ENCODE measurements at regions not wholly inside any gene's neighbourhood (a gene's known extent, or its start where the extent isn't known, plus 50 kb on each side); places are given as distances from the start of the nearest gene placed in this dataset.

DNA sequence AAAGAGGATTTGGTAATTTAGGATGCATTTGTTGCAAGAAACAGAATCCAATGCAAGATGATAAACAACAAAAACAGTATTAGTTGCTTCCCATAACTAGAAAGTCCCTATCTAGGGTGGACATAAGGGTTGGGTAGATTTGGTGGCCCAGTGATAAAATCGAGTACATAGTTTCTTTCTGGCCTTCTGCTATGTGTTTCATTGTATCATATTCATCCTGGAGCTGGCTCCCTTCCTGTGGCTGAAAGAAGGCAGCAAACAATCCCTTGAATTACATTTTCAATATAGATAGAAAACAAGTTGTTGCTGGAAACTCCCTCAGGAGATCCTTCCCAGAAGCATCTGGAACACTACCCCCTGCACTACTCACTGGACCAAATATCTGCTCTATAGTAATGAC, 135.1 kb downstream of the ID4 start:
- in situ Hi-C loops (cut with HindIII; ENCODE audit: low sequenced_read_pairs) = no loop called here
- no peak for DNase-seq (ENCODE audit: low read depth)
- no peak overlapping the region for H3K4me3 ChIP-seq (ENCODE audit: low read depth, low read length)
- TF ChIP-seq, protein P1, sequence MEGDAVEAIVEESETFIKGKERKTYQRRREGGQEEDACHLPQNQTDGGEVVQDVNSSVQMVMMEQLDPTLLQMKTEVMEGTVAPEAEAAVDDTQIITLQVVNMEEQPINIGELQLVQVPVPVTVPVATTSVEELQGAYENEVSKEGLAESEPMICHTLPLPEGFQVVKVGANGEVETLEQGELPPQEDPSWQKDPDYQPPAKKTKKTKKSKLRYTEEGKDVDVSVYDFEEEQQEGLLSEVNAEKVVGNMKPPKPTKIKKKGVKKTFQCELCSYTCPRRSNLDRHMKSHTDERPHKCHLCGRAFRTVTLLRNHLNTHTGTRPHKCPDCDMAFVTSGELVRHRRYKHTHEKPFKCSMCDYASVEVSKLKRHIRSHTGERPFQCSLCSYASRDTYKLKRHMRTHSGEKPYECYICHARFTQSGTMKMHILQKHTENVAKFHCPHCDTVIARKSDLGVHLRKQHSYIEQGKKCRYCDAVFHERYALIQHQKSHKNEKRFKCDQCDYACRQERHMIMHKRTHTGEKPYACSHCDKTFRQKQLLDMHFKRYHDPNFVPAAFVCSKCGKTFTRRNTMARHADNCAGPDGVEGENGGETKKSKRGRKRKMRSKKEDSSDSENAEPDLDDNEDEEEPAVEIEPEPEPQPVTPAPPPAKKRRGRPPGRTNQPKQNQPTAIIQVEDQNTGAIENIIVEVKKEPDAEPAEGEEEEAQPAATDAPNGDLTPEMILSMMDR (IDR thresholded peaks at IDR 0.05; ENCODE audit: low read depth, low read length, missing control alignments) = no peak

DNA sequence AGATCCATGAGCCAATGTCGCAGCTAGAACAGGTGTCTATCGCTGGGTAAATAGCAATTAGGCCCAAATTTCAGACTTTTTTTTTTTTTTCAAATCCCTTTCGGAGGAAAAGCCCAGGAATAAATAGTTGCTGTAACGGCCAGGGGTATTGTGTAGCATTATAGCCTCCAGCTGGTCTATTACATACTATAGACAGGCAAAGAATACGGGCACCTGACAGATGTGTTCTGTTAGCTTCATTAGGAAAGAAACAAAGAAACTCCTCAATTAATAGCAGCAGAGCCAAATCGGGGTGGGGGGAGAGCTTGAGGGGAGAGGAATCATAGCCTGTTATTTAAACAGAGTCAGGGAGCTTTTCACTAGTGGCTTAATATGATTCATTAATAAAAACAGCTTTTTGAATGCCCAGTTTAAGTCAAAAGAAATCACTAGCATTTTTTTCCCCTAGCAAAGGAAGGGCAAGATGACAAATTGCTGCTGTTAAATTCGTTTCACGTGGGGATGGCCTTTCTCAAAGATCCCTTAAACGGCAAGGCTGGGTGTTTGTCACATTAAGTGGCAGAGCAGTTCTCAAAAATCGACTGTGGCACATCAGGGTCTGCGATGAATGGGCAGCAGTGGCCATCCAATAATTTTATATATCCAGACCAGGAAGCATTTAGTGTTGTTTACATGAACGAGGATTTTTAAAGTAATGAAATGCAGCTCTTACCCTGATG, 139.4 kb downstream of the ID4 start:
- DNase-seq (ENCODE audit: low read depth) = no peak
- TF ChIP-seq, protein P1 (IDR thresholded peaks at IDR 0.05; ENCODE audit: low read depth, low read length, missing control alignments) = no peak
- in situ Hi-C loops (cut with HindIII; ENCODE audit: low sequenced_read_pairs) = no loop called here

DNA sequence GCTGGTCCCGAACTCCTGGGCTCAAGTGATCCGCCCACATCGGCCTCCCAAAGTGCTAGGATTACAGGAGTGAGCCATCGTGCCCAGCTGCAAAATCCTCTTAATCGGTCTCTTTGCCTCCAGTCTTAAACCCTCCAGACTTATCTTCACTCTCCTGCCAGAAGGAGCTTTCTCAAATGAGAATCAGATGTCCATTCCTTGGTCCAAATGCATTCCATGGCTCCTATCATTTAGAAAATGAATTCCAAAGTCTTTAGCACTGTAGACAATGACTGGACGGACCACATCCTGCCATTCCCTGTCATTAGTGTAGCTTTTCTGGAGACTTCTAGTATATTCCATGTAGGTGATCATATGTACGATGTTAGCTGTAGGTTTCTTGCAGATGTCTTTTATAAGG, 141.9 kb downstream of the ID4 start:
- in situ Hi-C loops (cut with HindIII; ENCODE audit: low sequenced_read_pairs) = no loop called here
- TF ChIP-seq, protein P1 (IDR thresholded peaks at IDR 0.05; ENCODE audit: low read depth, low read length, missing control alignments) = no peak
- no peak for DNase-seq (ENCODE audit: low read depth)
- no peak overlapping the region for H3K4me3 ChIP-seq (ENCODE audit: low read depth, low read length)

More for the DNA sequence above, 139.4 kb downstream of the ID4 start:
- H3K4me3 ChIP-seq (ENCODE audit: low read depth, low read length) = no peak overlapping the region

DNA sequence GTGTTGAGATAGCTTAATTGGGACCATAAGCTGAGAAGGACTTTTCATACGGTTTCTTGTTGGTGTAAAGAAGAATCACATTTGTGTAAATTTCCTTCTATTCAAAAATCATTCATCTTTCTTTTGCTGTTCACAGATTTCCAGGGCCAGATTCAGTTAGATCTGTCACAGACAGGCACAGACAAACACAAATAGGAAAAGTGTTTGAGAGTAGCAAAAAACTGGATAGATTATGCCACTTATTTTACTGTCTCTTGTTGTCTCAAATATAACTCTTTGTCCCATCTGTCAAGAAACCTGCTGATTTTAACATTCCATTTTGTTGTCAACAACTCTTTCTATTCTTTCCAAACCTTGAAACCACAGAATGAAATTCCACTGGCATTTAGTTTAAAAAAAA, 142.8 kb downstream of the ID4 start:
- H3K4me3 ChIP-seq (ENCODE audit: low read depth, low read length) = no peak overlapping the region
- TF ChIP-seq, protein P1 (IDR thresholded peaks at IDR 0.05; ENCODE audit: low read depth, low read length, missing control alignments) = no peak
- no peak for DNase-seq (ENCODE audit: low read depth)
- in situ Hi-C loops (cut with HindIII; ENCODE audit: low sequenced_read_pairs) = no loop called here

DNA sequence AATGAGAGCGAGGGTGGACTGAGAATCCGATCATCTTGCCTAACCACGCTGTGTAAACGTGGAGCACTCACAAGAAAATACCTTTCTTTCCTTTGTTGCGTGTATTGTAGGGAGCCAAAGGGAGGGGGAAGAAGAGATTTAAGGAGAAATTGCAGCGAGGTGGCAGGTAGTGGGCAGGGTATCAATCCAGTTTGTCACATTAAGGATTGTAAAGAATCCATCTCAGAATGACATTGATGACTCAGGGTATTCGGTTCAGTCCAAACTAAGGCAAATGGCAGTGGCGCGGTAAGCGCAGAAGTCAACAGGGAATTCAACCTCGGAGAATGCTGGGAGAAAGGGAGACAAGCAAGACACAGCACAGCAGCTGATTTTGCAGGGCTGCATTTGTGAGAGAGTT, 146.2 kb downstream of the ID4 start:
- H3K4me3 ChIP-seq (ENCODE audit: low read depth, low read length) = no peak overlapping the region
- in situ Hi-C loops (cut with HindIII; ENCODE audit: low sequenced_read_pairs) = no loop called here
- no peak for DNase-seq (ENCODE audit: low read depth)
- TF ChIP-seq, protein P1 (IDR thresholded peaks at IDR 0.05; ENCODE audit: low read depth, low read length, missing control alignments) = no peak

DNA sequence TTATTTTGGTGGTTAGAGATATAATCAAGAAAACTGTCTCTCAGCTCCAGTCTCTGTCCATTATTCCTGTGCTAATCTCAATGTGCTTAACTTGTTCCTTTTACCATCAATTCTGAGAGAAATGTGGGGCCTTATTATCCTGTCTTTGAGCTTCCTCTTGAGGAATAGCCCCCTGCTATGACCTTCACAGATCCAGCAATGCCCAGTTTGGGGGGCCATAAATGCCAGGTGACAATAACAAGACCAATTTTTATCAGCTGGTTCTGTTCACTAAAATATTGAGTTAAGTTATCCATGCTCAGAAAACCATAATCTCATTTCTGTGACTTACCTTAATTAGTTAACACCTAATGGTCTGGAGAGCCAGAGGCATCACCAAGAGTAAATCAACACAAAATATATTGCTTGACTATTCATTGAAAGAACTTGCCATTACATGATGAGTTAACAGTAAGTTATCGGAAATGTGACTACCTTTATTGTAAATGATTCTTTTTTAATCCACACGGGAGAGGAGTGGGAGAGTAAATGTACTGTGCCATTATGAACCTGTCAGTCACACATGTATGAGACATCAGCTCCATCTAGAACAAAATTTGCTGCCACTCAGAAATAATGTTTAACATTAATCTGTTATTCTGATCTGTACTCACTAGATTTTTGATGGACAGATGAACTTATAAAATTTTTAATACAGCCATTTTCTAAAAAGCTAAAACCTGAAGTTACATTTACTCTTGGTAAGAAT, 149.7 kb downstream of the ID4 start:
- TF ChIP-seq, protein P1 (IDR thresholded peaks at IDR 0.05; ENCODE audit: low read depth, low read length, missing control alignments) = no peak
- no peak for DNase-seq (ENCODE audit: low read depth)

More for the DNA sequence above, 149.7 kb downstream of the ID4 start:
- H3K4me3 ChIP-seq (ENCODE audit: low read depth, low read length) = no peak overlapping the region
- in situ Hi-C loops (cut with HindIII; ENCODE audit: low sequenced_read_pairs) = no loop called here

Measured in astrocyte of the cerebellum (primary cell).